C4-2B (cell line): ENCODE measurements at regions not wholly inside any gene's neighbourhood (a gene's known extent, or its start where the extent isn't known, plus 50 kb on each side); places are given as distances from the start of the nearest gene placed in this dataset.

Source experiments
- H3K27ac ChIP-seq: fragments of 450-650 bp; 2 replicates; pipeline ENCODE4 v1.5.1; 2017
- CTCF ChIP-seq: fragments of 450-650 bp; conservative IDR thresholded peaks from 2 replicates; pipeline ENCODE4 v1.5.1; 2017; ENCODE audit warnings: mild to moderate bottlenecking
- ZFX ChIP-seq: fragments of 450-650 bp; IDR thresholded peaks from 2 replicates; pipeline ENCODE4 v1.6.1; 2017

GRCh38 chr5:114185274-114185673, 176.6 kb upstream of the KCNN2 start:
- no peak for TF ChIP-seq ZFX
- TF ChIP-seq CTCF, result no peak
- H3K27ac ChIP-seq, result no peak overlapping the region

GRCh38 chr5:114191441-114191840, 170.4 kb upstream of the KCNN2 start:
- no peak for TF ChIP-seq ZFX
- no peak for TF ChIP-seq CTCF
- no peak overlapping the region for H3K27ac ChIP-seq

GRCh38 chr5:114192108-114192507, 169.8 kb upstream of the KCNN2 start:
- TF ChIP-seq CTCF (no peak), ZFX (no peak)
- H3K27ac ChIP-seq, result no peak overlapping the region

- no peak overlapping the region for H3K27ac ChIP-seq
- no peak for TF ChIP-seq ZFX
- TF ChIP-seq CTCF, result no peak
These were observed 160.5 kb upstream of the KCNN2 start for GRCh38 chr5:114201332-114201731.

- no peak overlapping the region for H3K27ac ChIP-seq
- no peak for TF ChIP-seq ZFX
- no peak for TF ChIP-seq CTCF
These were observed 156.9 kb upstream of the KCNN2 start for GRCh38 chr5:114204923-114205322.

- H3K27ac ChIP-seq, result no peak overlapping the region
- TF ChIP-seq ZFX (no peak), CTCF (no peak)
These were observed 155.2 kb upstream of the KCNN2 start for GRCh38 chr5:114206640-114207039.

GRCh38 chr5:114207615-114208014, 154.3 kb upstream of the KCNN2 start:
- TF ChIP-seq CTCF (no peak), ZFX (no peak)
- H3K27ac ChIP-seq, result no peak overlapping the region
